Left hindlimb (tissue), 1 donor: ENCODE measurements at regions not wholly inside any gene's neighbourhood (a gene's known extent, or its start where the extent isn't known, plus 50 kb on each side); places are given as distances from the start of the nearest gene placed in this dataset.
"Not testable (repeated sequence)": the region's sequence is repeated elsewhere in the genome, so short reads cannot be mapped to it uniquely, and the experiment has no call there.

Experiments used
- DNase-seq: peaks from one replicate; pipeline ENCODE4 v3.0.0-alpha.2; 2018

GRCh38 chr2:87275974-87276629 lies 254.5 kb upstream of the PLGLB1 start:
- not testable (repeated sequence) for DNase-seq

GRCh38 chr2:87276673-87277072 lies 255.0 kb upstream of the PLGLB1 start:
- DNase-seq = not testable (repeated sequence)

GRCh38 chr2:87277734-87278133 lies 256.1 kb upstream of the PLGLB1 start:
- DNase-seq = not testable (repeated sequence)

- not testable (repeated sequence) for DNase-seq
These were observed 259.1 kb upstream of the PLGLB1 start for GRCh38 chr2:87280596-87281355.

GRCh38 chr2:87283735-87284470 lies 262.3 kb upstream of the PLGLB1 start:
- DNase-seq = not testable (repeated sequence)

- not testable (repeated sequence) for DNase-seq
These were observed 262.8 kb upstream of the PLGLB1 start for GRCh38 chr2:87284471-87284772.

GRCh38 chr2:87285139-87285538 lies 263.5 kb upstream of the PLGLB1 start:
- not testable (repeated sequence) for DNase-seq

- not testable (repeated sequence) for DNase-seq
These were observed 269.1 kb upstream of the PLGLB1 start for GRCh38 chr2:87290566-87291307.

- not testable (repeated sequence) for DNase-seq
These were observed 270.0 kb upstream of the PLGLB1 start for GRCh38 chr2:87291400-87292200.

GRCh38 chr2:87293931-87294594 lies 272.4 kb upstream of the PLGLB1 start:
- not testable (repeated sequence) for DNase-seq

- DNase-seq = not testable (repeated sequence)
These were observed 273.5 kb upstream of the PLGLB1 start for GRCh38 chr2:87295135-87295534.

- DNase-seq = not testable (repeated sequence)
These were observed 279.7 kb upstream of the PLGLB1 start for GRCh38 chr2:87301349-87301748.

- DNase-seq = not testable (repeated sequence)
These were observed 280.2 kb upstream of the PLGLB1 start for GRCh38 chr2:87301871-87302270.

GRCh38 chr2:87308621-87309020 lies 287.0 kb upstream of the PLGLB1 start:
- not testable (repeated sequence) for DNase-seq

- DNase-seq = not testable (repeated sequence)
These were observed 288.1 kb upstream of the PLGLB1 start for GRCh38 chr2:87309785-87310184.

GRCh38 chr2:87311896-87312441 lies 290.3 kb upstream of the PLGLB1 start:
- not testable (repeated sequence) for DNase-seq

GRCh38 chr2:87314622-87315021 lies 293.0 kb upstream of the PLGLB1 start:
- DNase-seq = not testable (repeated sequence)

- DNase-seq = not testable (repeated sequence)
These were observed 293.7 kb upstream of the PLGLB1 start for GRCh38 chr2:87315183-87315902.

- DNase-seq = not testable (repeated sequence)
These were observed 295.5 kb upstream of the PLGLB1 start for GRCh38 chr2:87317193-87317592.

- DNase-seq = not testable (repeated sequence)
These were observed 297.3 kb upstream of the PLGLB1 start for GRCh38 chr2:87318814-87319491.
